Ramos (cell line): ENCODE measurements at regions not wholly inside any gene's neighbourhood (a gene's known extent, or its start where the extent isn't known, plus 50 kb on each side); places are given as distances from the start of the nearest gene placed in this dataset.
"Not testable (repeated sequence)": the region's sequence is repeated elsewhere in the genome, so short reads cannot be mapped to it uniquely, and the experiment has no call there.

Source experiments
- in situ Hi-C: fragments of 300-500 bp; cut with MboI; formaldehyde crosslinking; loops from one replicate; pipeline ENCODE4 v1.14.3; 2022; ENCODE audit warnings: low sequenced_read_pairs; ENCODE audit not compliant: unreplicated experiment

GRCh38 chr9:110072597-110073355 lies 135.2 kb downstream of the C9orf152 start:
- in situ Hi-C loops = no loop called here

GRCh38 chr9:110073356-110073905 lies 134.5 kb downstream of the C9orf152 start:
- in situ Hi-C loops = no loop called here

GRCh38 chr9:110076894-110077725 lies 130.8 kb downstream of the C9orf152 start:
- in situ Hi-C loops = no loop called here

- in situ Hi-C loops = no loop called here
Measured at GRCh38 chr9:110077925-110078324, 130.0 kb downstream of the C9orf152 start.

GRCh38 chr9:110078604-110079003 lies 129.4 kb downstream of the C9orf152 start:
- in situ Hi-C loops = no loop called here

- in situ Hi-C loops = no loop called here
Measured at GRCh38 chr9:110081395-110081794, 126.6 kb downstream of the C9orf152 start.

- in situ Hi-C loops = no loop called here
Measured at GRCh38 chr9:110083866-110084265, 124.1 kb downstream of the C9orf152 start.

- in situ Hi-C loops = no loop called here
Measured at GRCh38 chr9:110086537-110086936, 121.4 kb downstream of the C9orf152 start.

GRCh38 chr9:110087605-110088004 lies 120.4 kb downstream of the C9orf152 start:
- in situ Hi-C loops = no loop called here

- in situ Hi-C loops = no loop called here
Measured at GRCh38 chr9:110088099-110088498, 119.9 kb downstream of the C9orf152 start.

- in situ Hi-C loops = no loop called here
Measured at GRCh38 chr9:110089681-110090370, 118.1 kb downstream of the C9orf152 start.

- in situ Hi-C loops = no loop called here
Measured at GRCh38 chr9:110092792-110093191, 115.2 kb downstream of the C9orf152 start.

GRCh38 chr9:110093417-110093816 lies 114.5 kb downstream of the C9orf152 start:
- in situ Hi-C loops = no loop called here

GRCh38 chr9:110093871-110094270 lies 114.1 kb downstream of the C9orf152 start:
- in situ Hi-C loops = no loop called here

- in situ Hi-C loops = no loop called here
Measured at GRCh38 chr9:110095161-110095595, 112.8 kb downstream of the C9orf152 start.

- in situ Hi-C loops = no loop called here
Measured at GRCh38 chr9:110095776-110096175, 112.2 kb downstream of the C9orf152 start.

GRCh38 chr9:110096674-110097073 lies 111.3 kb downstream of the C9orf152 start:
- in situ Hi-C loops = not testable (repeated sequence)

GRCh38 chr9:110099236-110100095 lies 108.5 kb downstream of the C9orf152 start:
- in situ Hi-C loops = no loop called here

GRCh38 chr9:110101531-110102161 lies 106.3 kb downstream of the C9orf152 start:
- in situ Hi-C loops = no loop called here
